ENCODE measurements at regions not wholly inside any gene's neighbourhood (a gene's known extent, or its start where the extent isn't known, plus 50 kb on each side); places are given as distances from the start of the nearest gene placed in this dataset.
"Not testable (repeated sequence)": the region's sequence is repeated elsewhere in the genome, so short reads cannot be mapped to it uniquely, and the experiment has no call there.

DNA sequence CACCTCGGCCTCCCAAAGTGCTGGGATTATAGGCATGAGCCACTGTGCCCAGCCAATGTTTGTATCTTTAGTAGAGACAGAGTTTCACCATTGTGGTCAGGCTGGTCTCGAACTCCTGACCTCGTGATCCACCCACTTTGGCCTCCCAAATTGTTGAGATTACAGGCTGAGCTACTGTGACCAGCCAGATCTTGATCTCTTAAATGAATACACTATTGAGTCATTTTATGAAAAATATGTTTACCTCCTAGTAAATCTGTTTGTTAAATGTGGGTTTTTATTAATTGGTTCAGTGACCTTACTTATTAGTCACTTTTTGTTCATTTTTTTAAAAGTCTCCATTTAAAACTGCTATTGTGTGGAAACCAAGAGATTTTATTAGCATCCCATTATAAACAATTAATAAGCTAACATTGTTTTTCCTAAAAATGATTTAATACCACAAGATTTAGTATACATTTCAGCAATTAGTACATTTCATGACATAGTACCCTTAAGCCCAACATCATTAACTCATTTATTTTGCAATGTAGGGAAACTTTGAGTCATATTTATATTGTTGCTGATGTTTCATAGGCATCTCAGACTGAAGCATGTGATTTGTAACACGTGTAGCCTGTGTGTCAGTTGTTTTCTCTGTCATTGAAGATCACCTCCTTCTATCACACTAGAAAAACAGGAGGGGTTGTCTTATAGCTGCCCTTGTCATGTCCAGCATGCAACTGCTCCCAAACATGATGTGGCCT is 261.2 kb downstream of the TAF11L14 start:
- peak; percentile 76 for ATAC-seq

DNA sequence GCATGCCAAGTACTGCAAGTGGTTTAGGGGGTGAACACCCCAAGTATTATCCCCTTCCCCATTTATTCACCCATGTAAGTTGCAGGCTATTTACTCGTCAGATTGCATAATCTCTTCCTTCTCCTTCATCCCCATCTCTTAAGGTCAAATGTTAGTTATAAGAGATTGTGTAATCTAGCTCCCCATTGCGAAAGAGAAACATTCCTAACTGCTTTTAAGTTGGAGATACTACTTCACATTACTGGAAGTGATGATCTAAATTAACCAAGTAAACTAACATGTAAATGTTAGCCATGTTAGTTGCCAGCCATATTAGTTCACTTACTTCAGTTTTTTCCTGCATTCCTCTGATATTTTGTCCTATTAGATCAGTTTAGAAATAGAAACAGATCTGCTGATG is 262.3 kb downstream of the TAF11L14 start:
- peak; percentile 36 for ATAC-seq

DNA sequence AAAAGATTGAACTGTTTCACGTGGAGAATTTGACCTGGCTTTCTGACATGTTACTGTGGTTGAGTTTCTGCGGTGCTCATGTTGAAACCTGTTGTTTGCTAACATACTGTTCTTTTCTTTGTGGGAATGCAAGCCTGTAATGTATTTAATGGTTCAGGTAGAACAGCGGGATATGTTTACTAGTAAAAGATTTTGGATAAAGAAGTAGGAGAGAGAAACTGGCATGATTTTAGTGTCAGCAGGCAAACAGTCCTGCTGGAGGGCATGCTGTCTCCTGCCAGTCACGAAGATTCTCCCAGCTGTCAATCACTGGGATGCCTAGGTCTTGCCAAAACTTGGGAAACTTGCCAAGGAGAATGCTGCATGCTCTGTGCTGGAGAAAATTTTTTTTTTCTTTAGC is 263.5 kb downstream of the TAF11L14 start:
- ATAC-seq: peak; percentile 64

DNA sequence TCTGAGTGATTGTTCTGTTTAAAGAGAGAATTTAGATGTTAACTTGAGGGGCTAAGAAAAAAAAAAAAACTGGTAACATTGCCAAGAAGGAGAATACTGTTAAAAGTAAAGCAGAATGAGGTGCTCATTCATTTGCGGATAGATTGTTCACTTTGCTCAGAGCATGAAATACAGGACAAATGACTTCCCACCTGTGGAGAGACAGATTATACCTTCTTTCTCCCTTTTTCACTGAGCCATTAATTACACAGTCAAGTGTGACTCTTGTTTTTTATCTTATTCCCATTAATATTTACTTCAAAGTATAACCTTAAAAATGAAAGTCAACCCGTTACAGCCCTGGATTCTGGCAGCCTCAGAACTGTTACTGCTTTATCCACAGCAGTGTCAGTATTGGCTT is 264.5 kb downstream of the TAF11L14 start:
- no peak for ATAC-seq

DNA sequence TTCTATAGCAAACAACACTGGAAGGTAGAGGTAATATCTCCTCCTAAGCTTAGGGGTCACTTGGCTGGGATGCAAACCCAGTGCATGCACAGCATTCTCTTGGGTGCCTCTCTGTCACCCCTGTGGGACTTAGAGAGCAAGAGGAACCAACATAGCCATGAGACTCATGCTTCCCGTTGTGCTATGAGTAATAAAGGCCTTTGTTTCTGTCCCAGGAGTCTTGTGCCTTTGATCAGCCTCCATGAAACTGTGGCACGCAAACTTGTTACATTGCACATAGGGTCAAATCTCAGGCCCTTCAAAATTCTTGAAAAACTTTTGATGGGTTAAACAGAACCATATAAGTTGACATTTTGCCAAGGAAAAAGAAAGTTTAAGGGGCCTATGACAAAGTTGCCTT is 272.8 kb downstream of the TAF11L14 start:
- peak; percentile 29 for ATAC-seq

DNA sequence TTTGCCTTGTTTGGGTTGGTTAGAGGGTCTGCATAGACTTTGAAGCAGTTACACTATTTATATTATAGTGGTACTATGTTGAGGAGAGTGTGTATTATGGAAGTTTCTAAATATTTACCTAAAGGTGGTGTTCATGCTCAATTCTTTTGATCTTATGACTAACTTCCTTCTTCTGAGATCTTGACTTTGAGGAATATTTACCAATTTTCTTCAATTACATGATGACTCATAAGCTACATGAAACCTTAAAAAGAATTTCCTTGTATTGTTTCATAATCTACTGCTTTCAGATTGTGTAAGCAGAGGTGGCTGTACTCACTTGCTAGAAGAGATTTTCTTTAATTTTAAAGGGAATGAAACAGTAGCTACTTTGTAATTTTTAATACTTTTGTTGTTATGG is 276.1 kb downstream of the TAF11L14 start:
- peak; percentile 64 for ATAC-seq

DNA sequence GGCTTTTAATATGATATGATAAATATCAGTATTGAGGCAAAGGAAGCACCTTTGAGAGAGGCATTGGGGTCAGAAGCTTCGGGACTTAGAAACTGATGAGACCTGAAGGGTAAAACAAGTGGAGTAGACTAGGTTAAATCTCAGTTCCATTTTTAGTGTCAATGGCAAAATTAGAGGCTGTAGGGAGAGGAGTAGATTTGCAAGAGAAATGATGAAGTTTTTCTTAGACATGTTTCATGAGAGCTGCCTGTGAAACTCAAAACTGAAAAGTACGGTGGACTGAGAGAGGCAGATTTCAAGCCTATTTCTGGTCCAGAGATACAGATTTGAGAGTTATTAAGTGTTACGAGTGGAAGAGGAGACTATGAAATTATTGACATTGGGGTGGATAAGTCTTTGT is 278.5 kb downstream of the TAF11L14 start:
- ATAC-seq: no peak

DNA sequence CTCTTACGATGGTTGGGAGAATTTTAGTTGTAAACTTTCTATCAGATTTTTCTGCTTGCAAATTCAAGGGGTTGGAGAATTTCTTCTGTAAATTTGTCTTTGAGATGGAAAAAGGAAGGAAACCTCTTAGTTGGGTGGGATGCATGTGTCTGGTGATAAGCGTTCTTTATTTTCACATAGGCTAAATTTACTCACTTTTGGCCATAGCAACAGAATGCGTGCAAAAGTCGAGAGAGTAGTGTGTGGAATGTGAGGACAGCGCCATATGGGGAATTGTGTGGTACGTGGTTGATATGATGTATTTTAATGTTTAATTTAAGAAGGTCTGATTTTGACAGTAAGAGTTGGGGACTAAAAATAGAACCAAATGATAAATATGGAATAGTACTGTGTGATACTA is 282.2 kb downstream of the TAF11L14 start:
- no peak for ATAC-seq

DNA sequence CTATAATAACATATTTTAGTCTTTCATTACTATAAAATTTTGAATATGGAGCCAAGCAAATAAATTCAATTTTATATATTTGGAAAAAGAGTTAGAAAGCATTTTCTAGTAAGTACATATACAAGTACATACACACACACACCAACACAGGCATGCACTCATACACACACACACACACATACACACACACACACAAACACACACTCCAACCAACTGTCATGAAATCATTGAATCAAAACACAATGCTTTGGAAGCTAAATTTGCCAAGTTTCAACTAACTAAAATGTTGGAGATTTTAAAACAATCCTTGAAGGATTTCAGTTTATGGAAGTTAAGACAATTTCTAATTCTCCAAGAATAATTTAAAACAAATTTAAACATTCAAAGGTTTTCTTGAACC is 283.2 kb downstream of the TAF11L14 start:
- ATAC-seq: no peak

DNA sequence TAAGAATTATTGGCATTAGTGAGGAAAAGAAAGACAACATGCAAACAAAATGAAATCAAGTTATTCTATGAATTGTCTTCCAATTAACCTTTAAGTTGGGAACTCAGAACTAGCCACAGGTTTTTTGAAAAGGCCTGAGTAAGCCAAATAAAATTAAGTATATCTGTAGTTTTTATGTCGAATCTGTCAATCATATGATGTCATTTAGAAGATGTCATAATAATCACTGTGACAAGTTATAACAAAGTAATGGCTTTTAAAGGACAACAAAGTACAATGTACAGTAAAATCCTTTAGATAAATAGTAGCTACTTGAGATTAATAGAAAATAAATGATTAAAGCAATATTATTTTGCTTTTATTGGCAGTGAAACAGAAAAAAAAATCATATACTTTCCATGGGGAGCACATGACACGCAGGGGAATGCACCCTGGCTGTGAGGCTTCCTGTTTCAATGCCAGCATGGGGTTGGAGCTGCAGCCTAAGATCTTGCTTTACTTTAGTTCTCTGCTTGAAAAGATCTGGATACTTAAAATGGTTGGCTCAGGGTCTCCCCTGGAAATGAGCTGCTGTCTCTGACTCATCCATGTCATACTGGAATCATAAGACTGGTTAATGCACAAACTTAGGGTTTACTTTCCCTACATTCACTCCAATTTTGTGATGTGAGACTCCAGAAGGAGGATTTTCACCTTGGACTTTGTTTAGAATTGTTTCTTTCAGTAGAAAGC is 284.3 kb downstream of the TAF11L14 start:
- no peak for ATAC-seq

DNA sequence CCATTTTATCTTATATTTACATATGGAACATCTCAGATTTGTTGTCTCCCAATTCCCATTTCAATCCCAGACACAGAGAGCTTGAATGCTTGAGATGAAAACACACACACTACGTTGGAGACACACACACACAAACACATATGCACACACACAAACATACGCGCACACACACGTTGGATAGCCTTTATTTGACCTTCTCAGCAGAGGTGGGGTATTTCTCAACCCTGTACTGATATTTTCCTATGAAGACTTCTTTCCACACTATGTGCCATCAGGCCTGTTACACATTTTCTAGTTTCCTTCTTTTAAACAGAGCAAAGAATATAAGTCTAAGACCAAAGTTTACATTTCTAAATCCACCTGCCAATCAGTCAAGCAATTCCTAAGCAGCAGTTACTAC is 291.0 kb downstream of the TAF11L14 start:
- no peak for ATAC-seq

DNA sequence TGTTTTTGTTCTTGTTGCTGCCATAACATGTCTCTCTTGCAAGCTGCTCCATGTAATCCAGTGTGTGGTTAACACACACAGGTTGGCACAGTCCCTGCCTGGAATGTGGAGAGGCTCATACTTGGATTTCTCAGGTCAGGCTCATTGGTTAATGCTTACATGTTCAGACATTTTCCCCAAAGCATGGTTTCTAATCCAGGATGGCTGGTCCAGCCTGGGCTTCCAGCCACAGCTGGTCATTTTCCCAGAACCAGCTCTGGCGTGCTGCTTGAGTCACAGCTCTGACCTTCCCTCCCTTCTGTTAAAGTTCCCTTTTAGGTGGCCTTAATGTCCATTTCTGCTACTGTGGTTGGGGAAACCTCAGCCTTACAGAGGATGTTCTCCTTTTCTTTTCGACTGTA is 294.3 kb downstream of the TAF11L14 start:
- ATAC-seq: peak; percentile 89

DNA sequence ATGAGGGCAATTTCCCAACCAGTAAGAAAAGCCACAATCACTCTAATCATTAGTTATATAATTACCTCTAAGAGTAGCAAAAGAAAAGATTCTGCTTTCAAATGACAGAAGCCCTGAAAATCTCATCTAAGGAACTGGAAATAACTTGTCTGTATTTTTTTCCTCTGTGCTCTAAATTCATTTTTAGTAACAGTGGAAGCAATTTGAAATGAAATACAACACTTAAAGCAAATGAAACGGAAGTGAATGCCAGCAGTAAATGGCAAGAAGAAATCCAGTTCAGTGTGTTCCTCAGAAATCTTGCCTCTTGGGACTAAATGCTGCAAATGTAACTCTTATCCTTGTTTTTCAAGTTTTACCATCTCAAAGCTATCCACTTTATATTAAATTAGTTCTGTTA is 294.9 kb downstream of the TAF11L14 start:
- no peak for ATAC-seq

DNA sequence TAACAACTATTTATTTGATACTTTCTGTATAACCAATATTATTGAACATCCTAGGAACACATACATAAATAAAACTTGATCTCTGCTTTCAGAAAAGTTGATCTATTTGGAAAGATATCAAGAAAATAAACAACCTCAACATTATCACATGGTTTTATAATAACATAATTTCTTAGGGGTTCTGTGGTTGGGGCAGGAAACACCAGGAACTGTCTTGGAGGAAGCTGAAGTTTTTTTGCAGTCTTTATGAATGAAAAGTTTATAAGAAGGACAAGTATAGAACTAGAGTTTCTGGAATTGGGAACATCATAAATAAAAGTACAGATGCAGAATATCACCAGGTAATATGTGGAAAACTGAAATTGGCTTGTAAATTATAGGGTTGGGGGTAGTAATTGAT is 296.1 kb downstream of the TAF11L14 start:
- no peak for ATAC-seq

DNA sequence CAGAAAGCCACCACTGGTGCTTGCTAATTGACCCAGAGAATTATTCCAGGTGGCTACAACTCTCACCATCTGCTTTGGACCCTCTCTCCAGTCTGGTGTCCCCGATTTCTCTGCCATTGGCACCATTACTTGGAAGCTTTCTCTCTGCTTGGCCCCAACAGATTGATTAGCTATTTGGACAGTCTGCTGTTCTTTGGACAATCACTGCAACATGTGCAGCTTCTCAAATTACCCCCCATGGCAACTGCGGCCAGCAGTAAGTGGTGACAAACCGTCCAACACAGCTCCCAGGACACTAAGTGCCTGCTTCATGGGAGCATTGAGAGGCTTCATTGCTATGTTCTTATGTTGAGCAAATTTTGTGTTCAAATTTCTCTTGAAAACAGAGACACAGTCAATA is 309.8 kb downstream of the TAF11L14 start:
- ATAC-seq: no peak

DNA sequence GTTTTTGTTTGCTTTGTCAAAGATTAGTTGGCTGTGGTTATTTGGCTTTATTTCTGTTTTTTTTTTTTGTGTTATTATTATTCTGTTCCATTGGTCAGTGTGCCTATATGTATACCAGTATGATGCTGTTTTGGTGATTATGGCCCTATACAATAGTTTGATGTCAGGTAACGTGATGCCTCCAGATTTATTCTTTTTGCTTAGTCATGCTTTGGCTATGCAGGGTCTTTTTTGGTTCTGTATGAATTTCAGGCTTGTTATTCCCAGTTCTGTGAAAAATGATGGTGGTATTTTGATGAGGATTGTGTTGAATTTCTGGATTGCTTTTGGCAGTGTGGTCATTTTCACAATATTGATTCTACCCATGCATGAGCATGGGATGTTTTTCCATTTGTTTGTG is 312.8 kb downstream of the TAF11L14 start:
- no peak for ATAC-seq

DNA sequence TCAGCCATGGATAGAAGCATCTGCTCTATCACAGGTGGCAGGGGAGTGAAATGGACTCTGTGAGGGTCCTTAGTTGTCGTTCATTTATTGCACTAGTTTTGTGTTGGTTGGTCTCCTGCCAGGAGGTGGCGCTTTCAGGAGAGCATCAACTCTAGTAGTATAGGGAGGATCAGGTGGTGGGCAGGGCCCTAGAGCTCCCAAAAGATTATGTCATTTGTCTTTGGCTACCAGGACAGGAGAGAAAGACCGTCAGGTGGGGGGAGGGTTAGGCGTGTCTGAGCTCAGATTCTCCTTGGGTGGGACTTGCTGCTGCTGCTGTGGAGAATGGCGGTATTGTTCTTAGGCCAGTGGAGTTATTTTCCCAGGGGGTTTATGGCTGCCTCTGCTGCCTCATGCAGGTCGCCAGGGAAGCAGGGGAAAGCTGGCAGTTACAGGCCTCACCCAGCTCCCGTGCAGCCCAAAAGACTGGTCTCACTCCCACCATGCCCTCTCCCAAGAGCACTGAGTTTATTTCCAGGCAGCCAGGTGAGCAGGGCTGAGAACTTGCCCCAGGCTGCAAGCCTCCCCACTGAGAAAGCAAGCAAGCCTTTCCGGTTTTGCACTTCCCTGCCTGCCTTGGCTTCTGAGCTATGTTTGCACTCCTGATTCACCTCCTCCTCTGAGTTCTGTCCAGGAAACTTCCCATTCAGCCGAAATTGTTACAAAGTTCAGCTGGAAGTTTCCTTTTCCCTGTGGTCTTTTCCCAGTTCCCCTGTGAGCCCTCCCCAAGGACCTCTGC is 317.3 kb downstream of the TAF11L14 start:
- peak; percentile 97 for ATAC-seq

DNA sequence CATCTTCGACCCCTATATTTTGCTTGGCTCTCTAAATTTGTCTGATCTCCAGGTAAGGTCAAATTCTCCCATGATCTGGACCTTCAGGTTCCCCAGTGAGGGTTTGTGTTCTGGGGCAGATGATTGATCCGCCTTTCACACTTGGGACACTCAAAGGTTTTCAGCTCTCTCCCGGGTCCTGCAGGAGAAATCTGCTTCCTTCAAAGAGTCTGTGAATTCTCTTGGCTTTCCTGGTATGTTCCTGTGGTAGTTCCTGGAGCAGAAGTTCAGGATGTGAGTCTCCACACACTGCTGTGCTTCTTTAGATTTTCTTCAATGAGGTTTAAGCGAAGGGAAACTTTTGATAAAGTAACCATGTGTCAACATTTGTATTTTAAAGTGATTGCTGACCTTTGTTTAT is 318.0 kb downstream of the TAF11L14 start:
- ATAC-seq: no peak

DNA sequence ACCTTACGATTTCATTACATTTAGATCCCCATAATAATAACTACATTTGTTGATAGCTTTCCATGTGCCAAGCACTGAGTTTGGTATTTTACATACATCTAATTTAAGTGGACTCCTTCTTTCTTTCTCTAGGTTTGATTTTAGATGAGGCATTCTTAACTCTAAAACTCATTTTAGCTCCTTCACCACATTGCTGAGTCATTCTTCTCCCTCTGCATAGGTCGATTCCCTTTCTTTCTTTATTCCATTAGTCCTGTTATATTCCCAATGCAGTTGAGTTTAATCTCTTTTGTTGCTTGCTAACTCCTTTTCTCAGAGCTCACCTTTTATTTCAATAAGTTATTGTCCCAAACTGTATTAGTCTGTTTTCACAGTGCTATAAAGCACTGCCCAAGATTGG is 329.8 kb downstream of the TAF11L14 start:
- ATAC-seq: no peak

DNA sequence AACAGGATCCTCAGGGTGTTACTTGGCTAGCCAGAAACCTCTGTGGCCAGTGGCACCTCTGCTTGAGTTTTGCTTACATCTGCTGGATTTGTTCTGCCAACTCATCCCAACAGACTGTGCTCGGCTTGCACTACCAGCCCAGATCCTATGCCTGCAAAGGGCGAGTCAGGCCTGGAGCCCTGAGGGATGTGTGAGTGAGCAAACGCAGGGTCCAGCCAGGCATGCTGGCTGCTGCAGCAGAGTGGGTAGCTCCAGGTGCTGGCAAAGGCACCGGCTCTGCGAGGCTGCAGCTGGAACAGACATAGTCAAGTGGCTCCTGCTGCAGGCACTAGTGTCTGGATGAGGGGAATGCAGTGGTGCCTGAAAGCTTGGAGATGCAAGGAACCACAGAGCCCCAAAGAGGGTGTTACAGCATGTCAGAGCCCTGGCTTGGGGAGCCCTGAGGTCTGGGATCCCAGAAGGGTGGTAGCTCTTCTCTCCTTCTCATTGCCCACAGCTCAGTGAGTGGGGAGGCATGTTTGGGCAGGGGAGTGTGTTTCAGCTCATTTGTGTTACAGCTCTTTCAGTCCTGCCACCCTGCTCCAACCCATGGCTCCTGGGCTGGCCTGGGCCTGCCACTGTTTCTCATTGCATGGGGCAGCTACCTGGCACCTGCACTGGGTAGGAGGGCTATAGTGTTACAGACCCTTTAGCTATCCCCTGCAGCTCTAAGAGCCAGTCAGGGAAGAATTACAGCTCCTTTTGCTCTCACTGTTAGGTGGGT is 332.6 kb downstream of the TAF11L14 start:
- peak; percentile 91 for ATAC-seq

DNA sequence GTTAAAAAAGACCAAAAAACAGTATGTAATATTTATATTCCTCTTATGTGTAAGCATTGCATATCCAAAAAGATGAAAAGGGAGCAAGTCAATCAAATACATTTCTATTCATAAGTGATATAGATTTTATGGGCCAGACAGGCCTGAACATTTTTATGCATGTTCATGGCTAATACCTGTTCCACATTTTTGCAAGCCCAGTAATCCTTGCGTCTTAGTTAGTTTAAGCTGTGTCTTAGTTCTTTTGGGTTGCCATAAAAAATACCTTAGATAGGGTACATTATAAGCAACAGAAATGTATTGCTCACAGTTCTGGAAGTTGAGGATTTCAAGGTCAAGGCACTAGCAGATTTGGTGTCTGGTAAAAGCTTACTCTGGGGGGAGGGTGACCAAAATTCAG is 342.1 kb downstream of the TAF11L14 start:
- peak; percentile 63 for ATAC-seq

DNA sequence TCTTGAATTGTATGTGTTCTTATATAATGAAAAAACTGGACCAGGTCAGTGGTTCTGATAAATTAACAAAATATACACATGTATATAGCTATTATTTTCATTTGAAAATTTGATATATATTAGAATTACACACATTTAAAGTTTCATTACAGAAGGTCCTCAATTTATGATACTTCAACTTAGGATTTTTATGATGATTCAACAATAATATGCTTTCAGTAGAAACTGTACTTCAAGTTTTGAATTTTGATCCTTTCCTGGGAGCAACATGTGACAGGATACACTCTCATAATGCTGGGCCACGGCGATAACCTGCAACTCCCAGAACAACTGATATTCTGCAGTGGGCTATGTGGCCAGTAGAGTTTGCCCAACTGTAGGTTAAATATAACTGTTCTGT is 344.7 kb downstream of the TAF11L14 start:
- ATAC-seq: no peak

DNA sequence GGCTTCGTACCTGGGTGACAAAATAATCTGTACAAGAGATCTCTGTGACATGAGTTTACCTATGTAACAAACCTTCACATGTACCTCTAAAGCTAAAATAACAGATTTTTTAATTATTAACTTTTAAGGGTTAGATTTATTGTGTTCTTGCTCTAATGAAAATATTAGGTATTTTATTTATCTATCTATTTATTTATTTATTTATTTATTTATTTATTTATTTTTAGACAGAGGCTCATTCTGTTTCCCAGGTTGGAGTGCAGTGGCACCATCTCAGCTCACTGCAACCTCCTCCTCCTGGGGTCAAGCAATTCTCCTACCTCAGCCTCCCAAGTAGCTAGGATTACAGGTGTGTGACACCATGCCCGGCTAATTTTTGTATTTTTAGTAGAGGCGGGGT is 348.4 kb downstream of the TAF11L14 start:
- not testable (repeated sequence) for ATAC-seq

Data from esophagus mucosa (tissue), 1 donor.